SK-N-SH treated with all-trans-retinoic acid at 6 μM for 48 hours (cell line): ENCODE measurements at regions not wholly inside any gene's neighbourhood (a gene's known extent, or its start where the extent isn't known, plus 50 kb on each side); places are given as distances from the start of the nearest gene placed in this dataset.

Experiments used
- CREB5 ChIP-seq: fragments of 250-450 bp; sonication (Bioruptor Pico); IDR thresholded peaks from 2 replicates; pipeline ENCODE4 v1.5.1; 2020; ENCODE audit warnings: low read depth, mild to moderate bottlenecking, moderate library complexity
- CSDC2 ChIP-seq: fragments of 250-450 bp; sonication (Bioruptor Pico); IDR thresholded peaks from 2 replicates; pipeline ENCODE4 v1.5.0; 2020; ENCODE audit warnings: mild to moderate bottlenecking, moderate library complexity
- PATZ1 ChIP-seq: fragments of 250-450 bp; sonication (Bioruptor Pico); IDR thresholded peaks from 2 replicates; pipeline ENCODE4 v1.8.0; 2020; ENCODE audit warnings: mild to moderate bottlenecking, moderate library complexity, borderline replicate concordance
- POU6F1 ChIP-seq: fragments of 250-450 bp; sonication (Bioruptor Pico); IDR thresholded peaks from 2 replicates; pipeline ENCODE4 v1.8.0; 2021; ENCODE audit warnings: low read depth, mild to moderate bottlenecking, moderate library complexity, borderline replicate concordance
- PPARA ChIP-seq: fragments of 250-450 bp; sonication (Bioruptor Pico); IDR thresholded peaks from 2 replicates; pipeline ENCODE4 v1.5.0; 2020; ENCODE audit warnings: mild to moderate bottlenecking, borderline replicate concordance
- ZC3H10 ChIP-seq: fragments of 250-450 bp; sonication (Bioruptor Pico); IDR thresholded peaks from 2 replicates; pipeline ENCODE4 v1.5.1; 2021; ENCODE audit warnings: mild to moderate bottlenecking, moderate library complexity
- ZFP3 ChIP-seq: fragments of 250-450 bp; sonication (Bioruptor Pico); IDR thresholded peaks from 2 replicates; pipeline ENCODE4 v1.5.0; 2020; ENCODE audit warnings: mild to moderate bottlenecking, moderate library complexity
- ZNF70 ChIP-seq: fragments of 450-650 bp; formaldehyde crosslinking; IDR thresholded peaks from 2 replicates; pipeline ENCODE4 v1.5.0; 2020; ENCODE audit warnings: mild to moderate bottlenecking, moderate library complexity

GRCh38 chr6:16812993-16813392 is 51.7 kb upstream of the ATXN1 start:
- no peak for TF ChIP-seq ZC3H10
- no peak for TF ChIP-seq POU6F1
- no peak for TF ChIP-seq CREB5 (CRISPR knock-in tag)
- TF ChIP-seq PATZ1 (CRISPR knock-in tag): no peak
- no peak for TF ChIP-seq PPARA
- no peak for TF ChIP-seq ZFP3 (CRISPR knock-in tag)
- no peak for TF ChIP-seq CSDC2 (CRISPR knock-in tag)
- TF ChIP-seq ZNF70 (CRISPR knock-in tag): no peak
